Psoas muscle (tissue), 7 donors: ENCODE measurements at regions not wholly inside any gene's neighbourhood (a gene's known extent, or its start where the extent isn't known, plus 50 kb on each side); places are given as distances from the start of the nearest gene placed in this dataset.

Experiments
- ATAC-seq, 4 donors: fragments of 200-7000 bp; cut with Tn5 transposase; one replicate each; pipeline ENCODE4 v1.9.1; 2020; ENCODE audit warnings: moderate library complexity in 3 of 4, mild to moderate bottlenecking in 2 of 4
- DNase-seq, 2 donors: peaks; one replicate each; pipeline ENCODE4 v3.0.0-alpha.2; 2020
- H3K27ac ChIP-seq: fragments of 200-600 bp; one replicate; pipeline ENCODE4 v1.8.0; 2022
- H3K27me3 ChIP-seq, 3 donors: fragments of 200-600 bp in 1 of 3; one replicate each; pipeline versions ENCODE4 v1.6.1 to v1.8.0; 2013 to 2022; ENCODE audit warnings: low read length in 2 of 3, mild to moderate bottlenecking in 2 of 3, moderate library complexity in 1 of 3; ENCODE audit not compliant: insufficient read depth in 3 of 3
- H3K36me3 ChIP-seq, 2 donors: fragments of 200-600 bp in 1 of 2; one replicate each; pipeline versions ENCODE4 v1.6.1 to v1.8.0; 2013 to 2022; ENCODE audit warnings: low read depth in 1 of 2, mild to moderate bottlenecking in 1 of 2, moderate library complexity in 1 of 2; ENCODE audit not compliant: insufficient read depth in 1 of 2
- H3K4me1 ChIP-seq: fragments of 200-600 bp; one replicate; pipeline ENCODE4 v1.8.0; 2022
- H3K4me3 ChIP-seq: fragments of 200-600 bp; one replicate; pipeline ENCODE4 v1.8.0; 2022; ENCODE audit warnings: mild to moderate bottlenecking
- H3K9me3 ChIP-seq: fragments of 200-600 bp; one replicate; pipeline ENCODE4 v1.8.0; 2022
- CTCF ChIP-seq: fragments of 200-600 bp; IDR thresholded peaks from one replicate; pipeline ENCODE4 v1.8.0; 2022; ENCODE audit warnings: antibody characterized with exemption
- WGBS, 3 donors: extraction: QIAGEN DNeasy Blood & Tissue Kit; methylation state at CpG; one replicate each; pipeline versions ENCODE4 v1.1.6 to v1.1.7; 2013; 5-methylcytosine and 5-hydroxymethylcytosine counted together
- intact Hi-C, 2 donors: fragments of 100-400 bp; cut with DNase I; formaldehyde crosslinking; loops; one replicate each; pipeline versions ENCODE4 v1.11.0 to v1.14.2; 2022
- donor health status: healthy with polysubstance abuse.
- donor health status: DM: no; HTN: no; CAD: no; lungs with moderate emphysema.
- donor health status: Bipolar disorder and iron deficiency.
- donor health status: healthy.
- donor health status: DM: yes; HTN: yes; CAD: no.
- donor health status: DM: no; HTN: no; CAD: no.
- donor health status: DM: yes; HTN: yes; CAD: no.

- WGBS, 3 donors = 90 to 95% (median 93%) methylated on average over 10 of the region's 10 CpGs
- intact Hi-C loops = no loop called here
- H3K4me1 ChIP-seq = no peaks in the 10 kb centered on the region
- ATAC-seq (no peak), DNase-seq (no peak)
- H3K4me3 ChIP-seq = no peak overlapping the region
- peaks cover 4% of the 10 kb centered on the region for H3K9me3 ChIP-seq
- H3K36me3 ChIP-seq = no peaks in the 10 kb centered on the region
- no peak overlapping the region for H3K27ac ChIP-seq
- no peak for TF ChIP-seq CTCF
- no peaks in the 10 kb centered on the region for H3K27me3 ChIP-seq
Measured at GRCh38 chr5:126716861-126717260, 60.1 kb upstream of the LMNB1 start.

DNA sequence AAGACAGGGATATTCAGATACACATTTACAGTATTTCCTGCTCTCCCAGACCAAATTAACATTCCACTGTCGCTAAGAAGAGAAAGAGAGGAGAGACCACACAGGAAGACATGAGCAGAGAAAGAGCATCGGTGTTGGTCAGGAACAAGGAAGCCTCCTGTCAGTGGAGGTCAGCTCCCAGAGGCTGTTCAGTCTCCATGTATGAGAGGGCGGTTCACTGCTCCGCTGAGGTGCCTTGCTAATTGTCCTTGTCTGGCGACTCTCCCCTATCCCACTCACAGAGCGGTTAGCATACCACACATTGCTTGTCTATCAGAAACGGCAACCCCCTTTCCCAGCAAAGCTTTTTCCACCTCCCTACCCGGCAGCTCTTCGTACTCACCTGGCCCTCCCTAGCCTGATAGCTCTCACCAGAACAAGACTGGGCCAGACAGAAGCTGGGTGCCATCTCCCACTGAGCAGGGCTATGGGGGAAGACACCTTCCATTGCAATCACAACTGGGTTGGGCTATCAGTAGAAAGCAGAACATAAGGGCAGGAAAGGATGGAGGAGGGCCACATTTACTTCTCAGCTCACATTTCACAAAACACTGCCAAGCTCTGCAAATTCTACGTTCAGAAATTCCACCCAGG, 58.6 kb upstream of the LMNB1 start:
- no peaks in the 10 kb centered on the region for H3K4me1 ChIP-seq
- intact Hi-C loops = no loop called here
- WGBS, 3 donors = 31 to 35% (median 32%) methylated on average over 10 of the region's 10 CpGs
- DNase-seq (no peak), ATAC-seq (no peak)
- TF ChIP-seq CTCF = no peak
- H3K27me3 ChIP-seq = no peaks in the 10 kb centered on the region
- peaks cover 4% of the 10 kb centered on the region for H3K9me3 ChIP-seq
- H3K36me3 ChIP-seq = no peaks in the 10 kb centered on the region
- H3K4me3 ChIP-seq = no peak overlapping the region
- no peak overlapping the region for H3K27ac ChIP-seq

- Histone ChIP-seq H3K9me3 (no peaks in the 10 kb centered on the region), H3K4me1 (no peaks in the 10 kb centered on the region), H3K4me3 (no peak overlapping the region), H3K27me3 (no peaks in the 10 kb centered on the region), H3K36me3 (no peaks in the 10 kb centered on the region), H3K27ac (no peak overlapping the region)
- TF ChIP-seq CTCF = no peak
- 62 to 67% (median 67%) methylated on average over 4 of the region's 4 CpGs for WGBS, 3 donors
- DNase-seq (no peak), ATAC-seq (no peak)
- intact Hi-C loops = no loop called here
Measured at GRCh38 chr5:126720369-126720768, 56.6 kb upstream of the LMNB1 start.

- no peak for ATAC-seq
- Histone ChIP-seq H3K36me3 (no peaks in the 10 kb centered on the region), H3K27ac (no peak overlapping the region), H3K4me3 (no peak overlapping the region), H3K9me3 (no peaks in the 10 kb centered on the region), H3K27me3 (no peaks in the 10 kb centered on the region), H3K4me1 (no peaks in the 10 kb centered on the region)
- DNase-seq = no peak
- 26 to 47% (median 44%) methylated on average over 2 of the region's 2 CpGs for WGBS, 3 donors
- intact Hi-C loops = no loop called here
- no peak for TF ChIP-seq CTCF
Measured at GRCh38 chr5:126723643-126724042, 53.3 kb upstream of the LMNB1 start.
